ENCODE measurements at regions not wholly inside any gene's neighbourhood (a gene's known extent, or its start where the extent isn't known, plus 50 kb on each side); places are given as distances from the start of the nearest gene placed in this dataset.

DNA sequence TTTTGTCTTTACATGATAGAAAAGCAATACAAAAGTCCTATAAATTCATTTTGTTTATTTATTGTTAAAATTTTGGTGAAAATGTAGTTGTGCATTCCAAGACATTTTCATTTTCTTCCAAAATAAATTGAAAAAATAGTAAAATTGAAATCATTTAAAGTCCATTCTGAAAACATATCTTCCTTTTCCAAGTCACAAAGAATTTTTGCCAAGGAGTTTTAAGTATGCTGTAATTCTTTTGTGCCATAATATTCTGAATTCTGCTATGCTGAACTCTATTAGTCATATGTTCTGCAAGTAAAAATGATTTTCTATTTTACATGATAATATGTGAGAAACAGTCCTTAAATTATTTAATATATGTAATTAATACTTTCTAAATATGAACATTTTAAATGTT is 879.6 kb upstream of the SLC10A2 start:
- no peaks in the 10 kb centered on the region for H3K36me3 ChIP-seq (replicated peaks in 1 of 2; ENCODE audit: control insufficient read depth in 2 of 2, insufficient read depth in 2 of 2, low read length in 2 of 2)
- H3K14ac ChIP-seq (ENCODE audit: low read length) = no peak overlapping the region
- no peaks in the 10 kb centered on the region for H3K27me3 ChIP-seq (ENCODE audit: control insufficient read depth in 3 of 3, insufficient read depth in 3 of 3, low read depth in 1 of 3, low read length in 3 of 3)
- no peak overlapping the region for H2BK120ac ChIP-seq (ENCODE audit: low read depth, low read length)
- no peak overlapping the region for H2BK15ac ChIP-seq (ENCODE audit: low read length)
- H3K23ac ChIP-seq (ENCODE audit: low read depth, low read length, poor library complexity) = no peak overlapping the region
- no peak overlapping the region for H4K91ac ChIP-seq (ENCODE audit: low read depth, low read length, poor library complexity)
- no peak overlapping the region for H3K4me3 ChIP-seq (ENCODE audit: low read length in 2 of 2)
- H3K18ac ChIP-seq (ENCODE audit: low read length) = no peak overlapping the region
- H3K79me1 ChIP-seq (ENCODE audit: low read depth, low read length) = no peaks in the 10 kb centered on the region
- no peak overlapping the region for H3K4me2 ChIP-seq (ENCODE audit: insufficient read depth, low read length, poor library complexity, severe bottlenecking)
- H2BK12ac ChIP-seq (ENCODE audit: low read length) = no peak overlapping the region
- H3K27ac ChIP-seq (replicated peaks; ENCODE audit: low read length) = no peak overlapping the region
- H3K4me1 ChIP-seq (ENCODE audit: control insufficient read depth in 2 of 2, insufficient read depth in 1 of 2, low read depth in 1 of 2, low read length in 2 of 2) = no peaks in the 10 kb centered on the region
- DNase-seq (ENCODE audit: low spot score) = no peak
- no peaks in the 10 kb centered on the region for H3K9me3 ChIP-seq (replicated peaks in 1 of 2; ENCODE audit: control insufficient read depth in 2 of 2, insufficient read depth in 1 of 2, low read depth in 1 of 2, low read length in 2 of 2)
- H2AFZ ChIP-seq (ENCODE audit: low read length) = no peak overlapping the region
- no peak overlapping the region for H3K9ac ChIP-seq (ENCODE audit: low read depth, low read length, poor library complexity)
- no peak overlapping the region for H4K8ac ChIP-seq (ENCODE audit: low read depth, low read length)
- H2AK5ac ChIP-seq (ENCODE audit: low read depth, low read length) = no peak overlapping the region
- no peak overlapping the region for H2BK5ac ChIP-seq (ENCODE audit: low read length)
- H3K4ac ChIP-seq (ENCODE audit: low read length) = no peak overlapping the region

GRCh38 chr13:103941506-103942140 is 875.4 kb upstream of the SLC10A2 start:
- Histone ChIP-seq H3K79me1 (ENCODE audit: low read depth, low read length) (no peaks in the 10 kb centered on the region), H2AK5ac (ENCODE audit: low read depth, low read length) (no peak overlapping the region), H4K8ac (ENCODE audit: low read depth, low read length) (no peak overlapping the region), H4K91ac (ENCODE audit: low read depth, low read length, poor library complexity) (no peak overlapping the region), H3K4me3 (ENCODE audit: low read length in 2 of 2) (no peak overlapping the region), H3K4me1 (ENCODE audit: control insufficient read depth in 2 of 2, insufficient read depth in 1 of 2, low read depth in 1 of 2, low read length in 2 of 2) (no peaks in the 10 kb centered on the region), H3K27me3 (ENCODE audit: control insufficient read depth in 3 of 3, insufficient read depth in 3 of 3, low read depth in 1 of 3, low read length in 3 of 3) (no peaks in the 10 kb centered on the region), H3K9me3 (replicated peaks in 1 of 2; ENCODE audit: control insufficient read depth in 2 of 2, insufficient read depth in 1 of 2, low read depth in 1 of 2, low read length in 2 of 2) (no peaks in the 10 kb centered on the region), H3K4me2 (ENCODE audit: insufficient read depth, low read length, poor library complexity, severe bottlenecking) (no peak overlapping the region), H2BK15ac (ENCODE audit: low read length) (no peak overlapping the region), H3K27ac (replicated peaks; ENCODE audit: low read length) (no peak overlapping the region), H2BK12ac (ENCODE audit: low read length) (no peak overlapping the region), H3K23ac (ENCODE audit: low read depth, low read length, poor library complexity) (no peak overlapping the region), H3K14ac (ENCODE audit: low read length) (no peak overlapping the region), H2AFZ (ENCODE audit: low read length) (no peak overlapping the region), H3K4ac (ENCODE audit: low read length) (no peak overlapping the region), H2BK120ac (ENCODE audit: low read depth, low read length) (no peak overlapping the region), H3K18ac (ENCODE audit: low read length) (no peak overlapping the region), H2BK5ac (ENCODE audit: low read length) (no peak overlapping the region), H3K36me3 (replicated peaks in 1 of 2; ENCODE audit: control insufficient read depth in 2 of 2, insufficient read depth in 2 of 2, low read length in 2 of 2) (no peaks in the 10 kb centered on the region), H3K9ac (ENCODE audit: low read depth, low read length, poor library complexity) (no peak overlapping the region)
- no peak for DNase-seq (ENCODE audit: low spot score)
- no CpG with 5 or more reads among the region's 1 CpG for WGBS, 2 donors (ENCODE audit: extremely low coverage in 2 of 2, insufficient read length in 2 of 2, insufficient replicate concordance in 1 of 2)

- Histone ChIP-seq H3K4me3 (ENCODE audit: low read length in 2 of 2) (no peak overlapping the region), H3K18ac (ENCODE audit: low read length) (no peak overlapping the region), H4K91ac (ENCODE audit: low read depth, low read length, poor library complexity) (no peak overlapping the region), H3K79me1 (ENCODE audit: low read depth, low read length) (no peaks in the 10 kb centered on the region), H2BK5ac (ENCODE audit: low read length) (no peak overlapping the region), H3K9me3 (replicated peaks in 1 of 2; ENCODE audit: control insufficient read depth in 2 of 2, insufficient read depth in 1 of 2, low read depth in 1 of 2, low read length in 2 of 2) (peaks cover 0 to 9% of the 10 kb centered on the region in 2 donors), H3K14ac (ENCODE audit: low read length) (no peak overlapping the region), H3K36me3 (replicated peaks in 1 of 2; ENCODE audit: control insufficient read depth in 2 of 2, insufficient read depth in 2 of 2, low read length in 2 of 2) (no peaks in the 10 kb centered on the region), H2BK120ac (ENCODE audit: low read depth, low read length) (no peak overlapping the region), H3K27me3 (ENCODE audit: control insufficient read depth in 3 of 3, insufficient read depth in 3 of 3, low read depth in 1 of 3, low read length in 3 of 3) (no peaks in the 10 kb centered on the region), H2BK12ac (ENCODE audit: low read length) (no peak overlapping the region), H2AFZ (ENCODE audit: low read length) (no peak overlapping the region), H3K4me1 (ENCODE audit: control insufficient read depth in 2 of 2, insufficient read depth in 1 of 2, low read depth in 1 of 2, low read length in 2 of 2) (no peaks in the 10 kb centered on the region), H2BK15ac (ENCODE audit: low read length) (no peak overlapping the region), H4K8ac (ENCODE audit: low read depth, low read length) (no peak overlapping the region), H3K4me2 (ENCODE audit: insufficient read depth, low read length, poor library complexity, severe bottlenecking) (no peak overlapping the region), H3K9ac (ENCODE audit: low read depth, low read length, poor library complexity) (no peak overlapping the region), H2AK5ac (ENCODE audit: low read depth, low read length) (no peak overlapping the region), H3K23ac (ENCODE audit: low read depth, low read length, poor library complexity) (no peak overlapping the region), H3K4ac (ENCODE audit: low read length) (no peak overlapping the region), H3K27ac (replicated peaks; ENCODE audit: low read length) (no peak overlapping the region)
- WGBS, 2 donors (ENCODE audit: extremely low coverage in 2 of 2, insufficient read length in 2 of 2, insufficient replicate concordance in 1 of 2) = no CpG with 5 or more reads among the region's 4 CpGs
- DNase-seq (ENCODE audit: low spot score) = no peak
These were observed 868.9 kb upstream of the SLC10A2 start for GRCh38 chr13:103935117-103935516.

- DNase-seq (ENCODE audit: low spot score) = no peak
- Histone ChIP-seq H3K4me1 (ENCODE audit: control insufficient read depth in 2 of 2, insufficient read depth in 1 of 2, low read depth in 1 of 2, low read length in 2 of 2) (no peaks in the 10 kb centered on the region), H2AK5ac (ENCODE audit: low read depth, low read length) (no peak overlapping the region), H2BK120ac (ENCODE audit: low read depth, low read length) (no peak overlapping the region), H4K8ac (ENCODE audit: low read depth, low read length) (no peak overlapping the region), H3K9me3 (replicated peaks in 1 of 2; ENCODE audit: control insufficient read depth in 2 of 2, insufficient read depth in 1 of 2, low read depth in 1 of 2, low read length in 2 of 2) (peaks cover 0 to 9% of the 10 kb centered on the region in 2 donors), H3K4me3 (ENCODE audit: low read length in 2 of 2) (no peak overlapping the region), H3K23ac (ENCODE audit: low read depth, low read length, poor library complexity) (no peak overlapping the region), H4K91ac (ENCODE audit: low read depth, low read length, poor library complexity) (no peak overlapping the region), H2AFZ (ENCODE audit: low read length) (no peak overlapping the region), H3K4ac (ENCODE audit: low read length) (no peak overlapping the region), H2BK12ac (ENCODE audit: low read length) (no peak overlapping the region), H2BK15ac (ENCODE audit: low read length) (no peak overlapping the region), H3K36me3 (replicated peaks in 1 of 2; ENCODE audit: control insufficient read depth in 2 of 2, insufficient read depth in 2 of 2, low read length in 2 of 2) (no peaks in the 10 kb centered on the region), H3K4me2 (ENCODE audit: insufficient read depth, low read length, poor library complexity, severe bottlenecking) (no peak overlapping the region), H3K79me1 (ENCODE audit: low read depth, low read length) (no peaks in the 10 kb centered on the region), H3K27me3 (ENCODE audit: control insufficient read depth in 3 of 3, insufficient read depth in 3 of 3, low read depth in 1 of 3, low read length in 3 of 3) (no peaks in the 10 kb centered on the region), H3K18ac (ENCODE audit: low read length) (no peak overlapping the region), H3K27ac (replicated peaks; ENCODE audit: low read length) (no peak overlapping the region), H3K9ac (ENCODE audit: low read depth, low read length, poor library complexity) (no peak overlapping the region), H3K14ac (ENCODE audit: low read length) (no peak overlapping the region), H2BK5ac (ENCODE audit: low read length) (no peak overlapping the region)
- no CpG with 5 or more reads among the region's 12 CpGs for WGBS, 2 donors (ENCODE audit: extremely low coverage in 2 of 2, insufficient read length in 2 of 2, insufficient replicate concordance in 1 of 2)
These were observed 865.7 kb upstream of the SLC10A2 start for GRCh38 chr13:103931885-103932284.

Data from neuronal stem cell (in vitro differentiated cells).